AG04450 (cell line): ENCODE measurements at regions not wholly inside any gene's neighbourhood (a gene's known extent, or its start where the extent isn't known, plus 50 kb on each side); places are given as distances from the start of the nearest gene placed in this dataset.

Experiments used
- CTCF ChIA-PET: fragments of 300-600, 350-600 bp; formaldehyde crosslinking; extraction: SDS; loops from one replicate; lab custom pipeline; 2022; ENCODE audit warnings: antibody characterized with exemption, inconsistent platforms; lab: Charles Lee
- POLR2A ChIA-PET: fragments of 350-600 bp; formaldehyde crosslinking; extraction: SDS; loops from one replicate; lab custom pipeline; 2021; ENCODE audit warnings: antibody characterized with exemption, inconsistent platforms; lab: Yijun Ruan, JAX
- DNase-seq: peaks from one replicate; pipeline ENCODE4 v3.0.0-alpha.2; 2011; ENCODE audit warnings: low read depth, low spot score
- H3K27ac ChIP-seq: one replicate; pipeline ENCODE4 v1.5.1; 2012; ENCODE audit warnings: low read depth, low read length, control low read depth
- H3K27me3 ChIP-seq: one replicate; pipeline ENCODE4 v1.6.0; 2012; ENCODE audit warnings: low read length; ENCODE audit not compliant: control insufficient read depth, insufficient read depth
- H3K4me3 ChIP-seq: 2 replicates; pipeline ENCODE4 v1.5.1; 2011; ENCODE audit warnings: mild to moderate bottlenecking, low read depth, low read length, control low read depth
- H3K9me3 ChIP-seq: 2 replicates; pipeline ENCODE4 v1.5.1; 2012; ENCODE audit warnings: low read length; ENCODE audit not compliant: control insufficient read depth, insufficient read depth
- TF ChIP-seq, protein P1 (sequence below): IDR thresholded peaks from 2 replicates; pipeline ENCODE4 v1.5.1; 2011; ENCODE audit warnings: low read depth, low read length, control low read depth, inconsistent platforms

- Histone ChIP-seq H3K4me3 (no peak overlapping the region), H3K27ac (no peak overlapping the region), H3K9me3 (no peaks in the 10 kb centered on the region), H3K27me3 (no peaks in the 10 kb centered on the region)
- ChIA-PET CTCF (no interaction called here), POLR2A (no interaction called here)
- TF ChIP-seq, protein P1, sequence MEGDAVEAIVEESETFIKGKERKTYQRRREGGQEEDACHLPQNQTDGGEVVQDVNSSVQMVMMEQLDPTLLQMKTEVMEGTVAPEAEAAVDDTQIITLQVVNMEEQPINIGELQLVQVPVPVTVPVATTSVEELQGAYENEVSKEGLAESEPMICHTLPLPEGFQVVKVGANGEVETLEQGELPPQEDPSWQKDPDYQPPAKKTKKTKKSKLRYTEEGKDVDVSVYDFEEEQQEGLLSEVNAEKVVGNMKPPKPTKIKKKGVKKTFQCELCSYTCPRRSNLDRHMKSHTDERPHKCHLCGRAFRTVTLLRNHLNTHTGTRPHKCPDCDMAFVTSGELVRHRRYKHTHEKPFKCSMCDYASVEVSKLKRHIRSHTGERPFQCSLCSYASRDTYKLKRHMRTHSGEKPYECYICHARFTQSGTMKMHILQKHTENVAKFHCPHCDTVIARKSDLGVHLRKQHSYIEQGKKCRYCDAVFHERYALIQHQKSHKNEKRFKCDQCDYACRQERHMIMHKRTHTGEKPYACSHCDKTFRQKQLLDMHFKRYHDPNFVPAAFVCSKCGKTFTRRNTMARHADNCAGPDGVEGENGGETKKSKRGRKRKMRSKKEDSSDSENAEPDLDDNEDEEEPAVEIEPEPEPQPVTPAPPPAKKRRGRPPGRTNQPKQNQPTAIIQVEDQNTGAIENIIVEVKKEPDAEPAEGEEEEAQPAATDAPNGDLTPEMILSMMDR, result no peak
- no peak for DNase-seq
These were observed 288.1 kb downstream of the SH3BGRL start for GRCh38 chrX:81489987-81490386.

- no peak overlapping the region for H3K4me3 ChIP-seq
- no peak for DNase-seq
- no peak overlapping the region for H3K27ac ChIP-seq
- ChIA-PET POLR2A (no interaction called here), CTCF (no interaction called here)
- TF ChIP-seq, protein P1, result no peak
- H3K27me3 ChIP-seq, result no peaks in the 10 kb centered on the region
- H3K9me3 ChIP-seq, result no peaks in the 10 kb centered on the region
These were observed 326.1 kb downstream of the SH3BGRL start for GRCh38 chrX:81527881-81528440.

DNA sequence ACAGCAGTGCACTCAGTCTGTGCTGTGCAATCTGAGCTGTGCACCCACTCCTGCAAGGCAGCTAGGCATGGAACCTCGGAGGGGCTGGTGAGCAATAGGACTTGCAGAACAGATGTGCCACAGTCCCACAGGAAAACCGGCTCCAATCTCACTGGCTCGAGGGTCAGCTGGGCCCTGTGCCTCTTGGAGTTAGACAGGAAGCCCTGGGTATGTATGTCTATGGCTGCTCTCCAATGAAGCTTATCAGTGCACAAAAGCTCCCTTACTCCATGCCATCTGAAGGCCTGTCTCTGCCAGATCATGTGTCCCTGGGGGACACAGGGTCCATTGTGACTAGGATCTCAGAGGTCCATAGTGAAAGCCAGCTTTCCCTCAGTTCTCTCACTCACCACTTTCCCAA, 335.8 kb downstream of the SH3BGRL start:
- TF ChIP-seq, protein P1, result no peak
- DNase-seq, result no peak
- POLR2A ChIA-PET, result no interaction called here
- Histone ChIP-seq H3K4me3 (no peak overlapping the region), H3K27ac (no peak overlapping the region), H3K27me3 (no peaks in the 10 kb centered on the region), H3K9me3 (peaks cover 3% of the 10 kb centered on the region; the same call in 1 of the 2 replicates)
- CTCF ChIA-PET, result no interaction called here

DNA sequence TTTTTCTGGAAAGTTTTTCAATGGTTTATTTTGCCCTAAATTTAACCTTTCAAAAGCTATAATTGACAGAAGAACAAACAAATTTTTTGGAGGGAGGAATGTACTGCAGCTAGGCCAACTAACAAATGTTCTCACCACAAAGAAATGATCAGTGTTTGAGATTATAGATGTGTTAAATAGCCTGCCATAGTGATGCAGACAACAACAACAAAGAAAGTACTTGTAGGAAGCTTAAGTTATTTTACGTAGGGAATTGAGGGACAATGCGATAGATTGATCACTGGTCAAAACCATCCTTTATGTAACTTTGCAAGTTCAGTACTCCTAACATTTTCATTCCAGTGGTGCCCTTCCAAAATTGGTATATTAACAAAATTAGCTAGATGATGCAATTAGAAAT, 340.4 kb downstream of the SH3BGRL start:
- TF ChIP-seq, protein P1, result no peak
- Histone ChIP-seq H3K9me3 (peaks cover 3% of the 10 kb centered on the region; the same call in 1 of the 2 replicates), H3K27ac (no peak overlapping the region), H3K4me3 (no peak overlapping the region), H3K27me3 (no peaks in the 10 kb centered on the region)
- no peak for DNase-seq
- POLR2A ChIA-PET, result no interaction called here
- CTCF ChIA-PET, result no interaction called here

DNA sequence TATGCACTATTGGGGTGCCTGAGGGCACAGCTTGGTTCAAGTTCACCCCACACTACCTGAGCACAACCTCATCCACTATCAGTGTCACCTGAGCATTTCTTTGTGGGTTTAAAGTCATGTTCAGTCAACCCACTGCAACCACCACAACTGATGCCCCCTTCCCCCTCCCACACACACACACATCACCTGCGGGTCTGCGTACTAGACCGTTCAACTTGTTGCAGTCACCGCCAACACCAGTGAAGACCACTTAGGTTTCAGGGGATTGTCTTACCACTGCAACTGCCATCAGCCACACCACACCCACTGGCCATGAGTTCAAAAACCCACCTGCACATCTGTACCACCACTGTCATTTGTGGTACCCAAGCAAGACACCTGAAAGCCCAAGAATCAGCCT, 355.0 kb downstream of the SH3BGRL start:
- H3K27me3 ChIP-seq, result no peaks in the 10 kb centered on the region
- DNase-seq, result no peak
- H3K27ac ChIP-seq, result no peak overlapping the region
- no peak overlapping the region for H3K4me3 ChIP-seq
- TF ChIP-seq, protein P1, result no peak
- CTCF ChIA-PET, result no interaction called here
- POLR2A ChIA-PET, result no interaction called here
- H3K9me3 ChIP-seq, result no peaks in the 10 kb centered on the region
